Ascending aorta (tissue), 2 donors: ENCODE measurements at regions not wholly inside any gene's neighbourhood (a gene's known extent, or its start where the extent isn't known, plus 50 kb on each side); places are given as distances from the start of the nearest gene placed in this dataset.

Experiments used
- DNase-seq, 2 donors: peaks; one replicate each; pipeline ENCODE4 v3.0.0-alpha.2; 2019; ENCODE audit warnings: low spot score in 2 of 2
- H3K27ac ChIP-seq, 2 donors: fragments of 200-600 bp; sonication (generic); one replicate each; pipeline ENCODE4 v1.5.1; 2016 to 2017; ENCODE audit warnings: mild to moderate bottlenecking in 1 of 2
- H3K27me3 ChIP-seq: fragments of 200-600 bp; sonication (generic); one replicate; pipeline ENCODE4 v1.5.1; 2017
- H3K36me3 ChIP-seq, 2 donors: fragments of 200-600 bp; sonication (generic); one replicate each; pipeline ENCODE4 v1.5.1; 2016
- H3K4me1 ChIP-seq, 2 donors: fragments of 200-600 bp; sonication (generic); one replicate each; pipeline ENCODE4 v1.5.1; 2016 to 2017; ENCODE audit warnings: mild to moderate bottlenecking in 1 of 2
- H3K4me3 ChIP-seq, 2 donors: fragments of 200-600 bp; sonication (generic); one replicate each; pipeline ENCODE4 v1.5.1; 2016 to 2017; ENCODE audit warnings: mild to moderate bottlenecking in 1 of 2
- H3K9me3 ChIP-seq, 2 donors: fragments of 200-600 bp; sonication (generic); one replicate each; pipeline ENCODE4 v1.5.1; 2016
- intact Hi-C: fragments of 100-400 bp; cut with DNase I; formaldehyde crosslinking; loops from one replicate; pipeline ENCODE4 v1.15.1; 2023
- TF ChIP-seq, protein P1 (sequence below), 3 experiments: fragments of 200-600 bp in 2 of 3; fragments of 450-650 bp in 1 of 3; sonication (generic) in 2 of 3; IDR thresholded peaks; one replicate each; pipeline ENCODE4 v1.5.1; 2016 to 2019; ENCODE audit warnings: antibody characterized with exemption in 3 of 3, mild to moderate bottlenecking in 1 of 3, moderate library complexity in 1 of 3

DNA sequence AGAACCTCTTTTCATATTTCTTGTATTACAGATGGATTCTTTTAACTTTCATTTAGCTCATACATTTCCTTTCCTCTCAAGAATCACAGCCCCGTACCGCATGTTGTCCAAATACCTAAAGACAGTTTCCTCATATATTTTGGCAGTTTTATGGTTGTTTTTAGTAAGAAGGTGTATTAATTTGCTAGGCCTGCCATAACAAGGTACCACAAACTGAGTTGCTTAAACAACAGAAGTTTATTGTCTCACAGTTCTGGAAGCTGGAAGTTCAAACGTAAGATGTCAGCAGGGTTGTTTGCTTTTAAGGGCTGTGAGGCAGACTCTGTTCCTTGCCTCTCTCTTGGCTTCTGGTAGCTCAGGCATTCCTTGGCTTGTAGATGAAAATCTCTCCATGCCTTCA lies 343.2 kb upstream of the TNP1 start:
- no peak for DNase-seq
- TF ChIP-seq, protein P1, sequence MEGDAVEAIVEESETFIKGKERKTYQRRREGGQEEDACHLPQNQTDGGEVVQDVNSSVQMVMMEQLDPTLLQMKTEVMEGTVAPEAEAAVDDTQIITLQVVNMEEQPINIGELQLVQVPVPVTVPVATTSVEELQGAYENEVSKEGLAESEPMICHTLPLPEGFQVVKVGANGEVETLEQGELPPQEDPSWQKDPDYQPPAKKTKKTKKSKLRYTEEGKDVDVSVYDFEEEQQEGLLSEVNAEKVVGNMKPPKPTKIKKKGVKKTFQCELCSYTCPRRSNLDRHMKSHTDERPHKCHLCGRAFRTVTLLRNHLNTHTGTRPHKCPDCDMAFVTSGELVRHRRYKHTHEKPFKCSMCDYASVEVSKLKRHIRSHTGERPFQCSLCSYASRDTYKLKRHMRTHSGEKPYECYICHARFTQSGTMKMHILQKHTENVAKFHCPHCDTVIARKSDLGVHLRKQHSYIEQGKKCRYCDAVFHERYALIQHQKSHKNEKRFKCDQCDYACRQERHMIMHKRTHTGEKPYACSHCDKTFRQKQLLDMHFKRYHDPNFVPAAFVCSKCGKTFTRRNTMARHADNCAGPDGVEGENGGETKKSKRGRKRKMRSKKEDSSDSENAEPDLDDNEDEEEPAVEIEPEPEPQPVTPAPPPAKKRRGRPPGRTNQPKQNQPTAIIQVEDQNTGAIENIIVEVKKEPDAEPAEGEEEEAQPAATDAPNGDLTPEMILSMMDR (IDR thresholded peaks at IDR 0.05) = no peak
- Histone ChIP-seq H3K9me3 (no peaks in the 10 kb centered on the region), H3K27me3 (no peaks in the 10 kb centered on the region), H3K27ac (no peak overlapping the region), H3K4me1 (no peaks in the 10 kb centered on the region), H3K4me3 (no peak overlapping the region), H3K36me3 (no peaks in the 10 kb centered on the region)
- intact Hi-C loops = no loop called here

DNA sequence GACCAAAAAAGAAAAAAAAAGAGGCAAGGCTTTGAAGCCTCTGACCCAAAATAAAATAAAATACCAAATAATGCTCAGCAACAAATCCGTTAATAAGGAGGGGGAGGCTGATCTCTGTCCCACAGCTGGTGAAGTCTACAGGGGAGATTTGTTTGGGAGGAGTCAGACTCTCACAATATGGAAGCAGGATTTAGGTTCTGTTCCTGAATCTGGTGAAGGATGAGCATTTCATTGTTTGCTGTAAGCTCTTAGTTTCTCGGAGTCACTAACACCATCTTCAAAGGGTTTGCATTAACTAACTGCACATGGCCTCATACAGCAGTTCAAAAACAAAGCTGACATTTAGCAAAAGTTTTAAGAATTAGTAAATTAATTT lies 339.4 kb upstream of the TNP1 start:
- DNase-seq = no peak
- intact Hi-C loops = no loop called here
- Histone ChIP-seq H3K4me3 (no peak overlapping the region), H3K4me1 (no peaks in the 10 kb centered on the region), H3K27me3 (no peaks in the 10 kb centered on the region), H3K36me3 (no peaks in the 10 kb centered on the region), H3K9me3 (peaks cover 0 to 7% of the 10 kb centered on the region in 2 donors), H3K27ac (no peak overlapping the region)
- TF ChIP-seq, protein P1 (IDR thresholded peaks at IDR 0.05) = no peak

DNA sequence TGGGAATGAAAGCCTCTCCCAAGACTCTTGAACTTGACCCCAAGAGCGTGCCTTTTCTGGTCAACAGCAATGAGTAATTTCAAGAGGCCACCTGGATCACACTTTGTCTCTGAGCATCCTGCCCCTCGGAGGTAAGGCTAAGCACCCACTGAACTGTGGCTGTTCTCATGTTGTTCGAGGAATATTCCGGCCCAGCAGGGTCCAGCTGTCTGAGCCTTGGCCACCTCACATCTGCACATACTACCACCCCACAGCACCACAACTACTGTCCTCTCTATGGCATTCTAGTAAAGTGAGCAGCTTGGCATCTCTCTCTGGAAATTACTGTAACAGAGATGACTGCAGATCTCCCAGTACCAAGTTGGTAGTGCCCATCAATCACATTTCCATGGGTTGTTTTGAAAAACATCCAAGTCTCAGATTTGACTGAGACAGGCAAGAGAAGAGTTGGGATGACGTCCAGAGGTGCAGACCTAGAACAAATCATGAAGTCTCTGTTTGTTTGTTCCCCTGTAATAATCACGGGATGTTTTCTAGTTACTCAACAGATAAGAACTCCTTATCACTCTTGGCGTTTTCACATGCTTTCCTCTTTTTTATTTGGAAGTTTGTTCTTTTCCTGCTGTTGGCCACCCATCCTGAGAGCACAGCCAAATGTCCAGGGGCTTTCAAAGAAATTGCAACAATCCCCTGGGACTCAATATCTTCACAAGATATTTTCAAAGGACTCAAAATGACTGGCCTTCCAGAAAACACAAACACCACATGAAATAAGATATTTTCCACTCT lies 336.0 kb upstream of the TNP1 start:
- Histone ChIP-seq H3K27me3 (no peaks in the 10 kb centered on the region), H3K27ac (no peak overlapping the region), H3K9me3 (peaks cover 0 to 7% of the 10 kb centered on the region in 2 donors), H3K4me3 (no peak overlapping the region), H3K4me1 (no peaks in the 10 kb centered on the region), H3K36me3 (no peaks in the 10 kb centered on the region)
- DNase-seq = no peak
- intact Hi-C loops = no loop called here
- TF ChIP-seq, protein P1 (IDR thresholded peaks at IDR 0.05) = no peak

DNA sequence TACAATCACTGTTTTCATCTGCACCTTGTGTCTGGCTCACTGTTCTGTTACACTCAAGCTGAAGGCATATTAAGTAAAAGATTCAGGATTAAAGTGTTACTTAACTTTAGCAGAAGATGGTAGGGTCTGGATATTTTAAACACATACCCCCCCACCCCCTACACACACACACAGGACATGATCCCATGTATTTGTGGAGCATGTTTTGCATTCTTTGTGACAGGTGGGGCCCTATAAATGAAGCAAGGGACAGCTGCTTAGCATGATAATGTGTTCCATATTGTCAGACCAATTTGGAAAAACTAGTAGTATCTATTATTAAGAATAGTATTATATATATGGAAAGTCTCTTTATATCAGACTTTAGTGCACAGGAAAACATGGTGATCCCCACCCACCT lies 335.2 kb upstream of the TNP1 start:
- TF ChIP-seq, protein P1 (IDR thresholded peaks at IDR 0.05) = no peak
- H3K27me3 ChIP-seq = no peaks in the 10 kb centered on the region
- no peak overlapping the region for H3K4me3 ChIP-seq
- intact Hi-C loops = no loop called here
- H3K4me1 ChIP-seq = no peaks in the 10 kb centered on the region
- H3K9me3 ChIP-seq = peaks cover 0 to 7% of the 10 kb centered on the region in 2 donors
- no peak for DNase-seq
- no peak overlapping the region for H3K27ac ChIP-seq
- H3K36me3 ChIP-seq = no peaks in the 10 kb centered on the region

DNA sequence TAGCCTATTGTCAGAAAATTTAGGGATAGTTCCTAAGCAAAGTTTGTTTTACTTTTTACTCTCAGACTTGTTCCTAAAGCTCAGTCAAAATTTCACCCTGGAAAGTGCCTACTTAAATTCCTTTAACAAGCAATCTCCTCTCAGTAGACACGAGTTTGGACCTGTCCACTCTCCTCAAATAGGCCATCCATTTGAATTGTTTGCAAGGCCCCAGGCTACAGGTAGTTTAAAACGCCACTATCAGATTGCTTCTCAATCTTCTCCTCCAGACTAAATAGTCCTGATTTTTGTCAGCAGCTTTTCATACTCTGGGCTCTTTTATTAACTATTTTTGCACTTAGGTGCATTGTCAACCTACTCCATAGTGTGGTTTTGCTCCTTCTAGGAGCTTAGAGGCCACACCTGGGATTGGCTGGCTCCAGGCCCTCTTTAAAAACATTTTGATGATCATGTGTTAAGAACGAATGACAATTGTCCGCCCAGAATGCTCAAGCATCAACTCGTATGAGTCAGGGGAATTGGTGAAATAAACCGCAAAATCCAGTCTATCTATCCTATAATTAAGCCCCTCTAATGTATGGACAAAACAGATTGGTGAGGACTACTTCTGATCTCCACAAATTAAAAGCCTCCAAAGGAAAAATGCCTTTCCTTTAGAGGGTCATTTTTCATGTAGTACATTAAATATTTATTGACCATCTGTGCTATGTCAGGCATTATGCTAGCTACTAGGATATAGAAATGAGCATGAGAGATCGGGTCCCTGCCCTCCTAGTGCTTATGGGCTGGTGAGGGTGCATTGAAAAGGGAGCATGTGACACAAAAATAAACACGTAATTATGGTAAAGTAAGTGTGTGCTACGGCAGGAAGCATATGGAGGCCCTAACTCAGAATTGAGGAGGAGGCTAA lies 333.8 kb upstream of the TNP1 start:
- Histone ChIP-seq H3K4me1 (peaks cover 0 to 8% of the 10 kb centered on the region in 2 donors), H3K36me3 (no peaks in the 10 kb centered on the region), H3K9me3 (peaks cover 0 to 7% of the 10 kb centered on the region in 2 donors), H3K27ac (no peak overlapping the region), H3K27me3 (no peaks in the 10 kb centered on the region), H3K4me3 (no peak overlapping the region)
- TF ChIP-seq, protein P1 (IDR thresholded peaks at IDR 0.05) = no peak
- intact Hi-C loops = no loop called here
- DNase-seq = no peak
